ENCODE measurements at regions not wholly inside any gene's neighbourhood (a gene's known extent, or its start where the extent isn't known, plus 50 kb on each side); places are given as distances from the start of the nearest gene placed in this dataset.

- intact Hi-C loops (cut with DNase I), result no loop called here
- no peak for ATAC-seq
- Histone ChIP-seq H3K27ac (no peak overlapping the region), H3K27me3 (ENCODE audit: insufficient read depth in 3 of 3, low read length in 2 of 3) (no peaks in the 10 kb centered on the region), H3K4me3 (no peak overlapping the region), H3K36me3 (ENCODE audit: insufficient read depth in 1 of 2, low read depth in 1 of 2) (no peaks in the 10 kb centered on the region), H3K4me1 (no peaks in the 10 kb centered on the region), H3K9me3 (no peaks in the 10 kb centered on the region)
- no peak for DNase-seq
- TF ChIP-seq CTCF (IDR thresholded peaks at IDR 0.05), result no peak
Measured at GRCh38 chr18:42264497-42264896, 309.5 kb downstream of the PIK3C3 start.

- intact Hi-C loops (cut with DNase I), result no loop called here
- WGBS, 3 donors, result 76 to 82% (median 77%) methylated on average over 7 of the region's 7 CpGs
- DNase-seq, result no peak
- H3K36me3 ChIP-seq (ENCODE audit: insufficient read depth in 1 of 2, low read depth in 1 of 2), result no peaks in the 10 kb centered on the region
- no peaks in the 10 kb centered on the region for H3K9me3 ChIP-seq
- H3K4me3 ChIP-seq, result no peak overlapping the region
- no peak for TF ChIP-seq CTCF (IDR thresholded peaks at IDR 0.05)
- H3K27me3 ChIP-seq (ENCODE audit: insufficient read depth in 3 of 3, low read length in 2 of 3), result no peaks in the 10 kb centered on the region
- H3K27ac ChIP-seq, result no peak overlapping the region
- no peak for ATAC-seq
- H3K4me1 ChIP-seq, result no peaks in the 10 kb centered on the region
Measured at GRCh38 chr18:42268186-42268725, 313.2 kb downstream of the PIK3C3 start.

GRCh38 chr18:42268798-42269197 lies 313.8 kb downstream of the PIK3C3 start:
- H3K36me3 ChIP-seq (ENCODE audit: insufficient read depth in 1 of 2, low read depth in 1 of 2), result no peaks in the 10 kb centered on the region
- H3K4me3 ChIP-seq, result no peak overlapping the region
- H3K9me3 ChIP-seq, result no peaks in the 10 kb centered on the region
- WGBS, 3 donors, result 64 to 68% (median 68%) methylated on average over 5 of the region's 5 CpGs
- no peak for ATAC-seq
- intact Hi-C loops (cut with DNase I), result no loop called here
- no peak for TF ChIP-seq CTCF (IDR thresholded peaks at IDR 0.05)
- DNase-seq, result no peak
- H3K27ac ChIP-seq, result no peak overlapping the region
- H3K4me1 ChIP-seq, result no peaks in the 10 kb centered on the region
- H3K27me3 ChIP-seq (ENCODE audit: insufficient read depth in 3 of 3, low read length in 2 of 3), result no peaks in the 10 kb centered on the region

- TF ChIP-seq CTCF (IDR thresholded peaks at IDR 0.05), result no peak
- DNase-seq, result no peak
- no peaks in the 10 kb centered on the region for H3K4me1 ChIP-seq
- no peaks in the 10 kb centered on the region for H3K9me3 ChIP-seq
- intact Hi-C loops (cut with DNase I), result no loop called here
- no peaks in the 10 kb centered on the region for H3K36me3 ChIP-seq (ENCODE audit: insufficient read depth in 1 of 2, low read depth in 1 of 2)
- no peak overlapping the region for H3K27ac ChIP-seq
- ATAC-seq, result no peak
- 38 to 57% (median 46%) methylated on average over 8 of the region's 8 CpGs for WGBS, 3 donors
- no peak overlapping the region for H3K4me3 ChIP-seq
- H3K27me3 ChIP-seq (ENCODE audit: insufficient read depth in 3 of 3, low read length in 2 of 3), result no peaks in the 10 kb centered on the region
Measured at GRCh38 chr18:42271647-42272414, 316.8 kb downstream of the PIK3C3 start.

All from psoas muscle (tissue), 7 donors.